ENCODE measurements at regions not wholly inside any gene's neighbourhood (a gene's known extent, or its start where the extent isn't known, plus 50 kb on each side); places are given as distances from the start of the nearest gene placed in this dataset.

- ATAC-seq (no peak), DNase-seq (ENCODE audit: low spot score) (no peak), FAIRE-seq (no peak)
- ChIA-PET POLR2A (interaction anchor here (1.7 to 18.0 kb wide), 3 partner anchors 9 to 187 kb away, joined by 5 to 763 read pairs (median 724); no protein-coding TSS in a partner anchor), CTCF (ENCODE audit: low intra/inter-chr PET ratio, low total read pairs) (no interaction called here)
- no peak overlapping the region for H2AFZ ChIP-seq (ENCODE audit: low read length)
- in situ Hi-C loops (cut with HindIII; ENCODE audit: extremely low pct_ligation_motif_present, low pct_unique_long_range_greater_than_20kb) (no loop called here), intact Hi-C loops (cut with micrococcal nuclease; ENCODE audit: unreplicated experiment) (no loop called here)
- no peaks in the 10 kb centered on the region for H4K20me1 ChIP-seq (ENCODE audit: insufficient read depth, low read length)
- H3K4me3 ChIP-seq (replicated peaks in 1 of 3; ENCODE audit: insufficient read depth in 1 of 3, low read depth in 2 of 3, low read length in 3 of 3), result no peak overlapping the region
- peaks cover 77% of the 10 kb centered on the region for H3K4me1 ChIP-seq (ENCODE audit: insufficient read depth, low read length)
- no peaks in the 10 kb centered on the region for H3K27me3 ChIP-seq (ENCODE audit: control insufficient read depth in 1 of 2, insufficient read depth in 2 of 2, low read length in 2 of 2)
- H3K79me2 ChIP-seq (ENCODE audit: insufficient read depth, low read length), result no peaks in the 10 kb centered on the region
- H3K9me3 ChIP-seq (ENCODE audit: low read length), result no peaks in the 10 kb centered on the region
- no peak overlapping the region for H3K9ac ChIP-seq (ENCODE audit: insufficient read depth, low read depth, low read length)
- no peaks in the 10 kb centered on the region for H3K36me3 ChIP-seq (replicated peaks in 1 of 2; ENCODE audit: control insufficient read depth in 1 of 2, insufficient read depth in 2 of 2, low read length in 2 of 2)
- no peak overlapping the region for H3K4me2 ChIP-seq (ENCODE audit: low read depth, low read length)
- no TSS peak for BruUV-seq (replicated peaks)
- H3K27ac ChIP-seq (ENCODE audit: extremely low read length, insufficient read depth, low read length), result no peak overlapping the region
- 90% methylated on average over 12 of the region's 12 CpGs for WGBS (ENCODE audit: low lambda C conversion rate)
- TF ChIP-seq ZNF143 (CRISPR knock-in tag; IDR thresholded peaks at IDR 0.05), result no peak
- TF ChIP-seq ZBTB2 (CRISPR knock-in tag; IDR thresholded peaks at IDR 0.05; ENCODE audit: low read depth), result no peak
- TF ChIP-seq SSRP1 (CRISPR knock-in tag; IDR thresholded peaks at IDR 0.05), result no peak
- TF ChIP-seq TGIF2 (CRISPR knock-in tag; IDR thresholded peaks at IDR 0.05), result no peak
- no peak for TF ChIP-seq RORA (CRISPR knock-in tag; IDR thresholded peaks at IDR 0.05)
- TF ChIP-seq ZZZ3 (CRISPR knock-in tag; IDR thresholded peaks at IDR 0.05; ENCODE audit: borderline replicate concordance), result no peak
- TF ChIP-seq SNAPC5 (CRISPR knock-in tag; IDR thresholded peaks at IDR 0.05; ENCODE audit: borderline replicate concordance), result no peak
- TF ChIP-seq TFDP2 (CRISPR knock-in tag; IDR thresholded peaks at IDR 0.05), result no peak
- TF ChIP-seq ZNF644 (CRISPR knock-in tag; IDR thresholded peaks at IDR 0.05; ENCODE audit: low read depth), result no peak
- no peak for TF ChIP-seq NFE2 (CRISPR knock-in tag; IDR thresholded peaks at IDR 0.05)
- no peak for TF ChIP-seq TAF15 (IDR thresholded peaks at IDR 0.05; ENCODE audit: low read depth, low read length, poor library complexity, severe bottlenecking)
- TF ChIP-seq MEIS1 (CRISPR knock-in tag; IDR thresholded peaks at IDR 0.05; ENCODE audit: borderline replicate concordance), result 0 out of 2 replicates have a peak, but pooled peaks have one; percentile 26
- TF ChIP-seq, protein P1, sequence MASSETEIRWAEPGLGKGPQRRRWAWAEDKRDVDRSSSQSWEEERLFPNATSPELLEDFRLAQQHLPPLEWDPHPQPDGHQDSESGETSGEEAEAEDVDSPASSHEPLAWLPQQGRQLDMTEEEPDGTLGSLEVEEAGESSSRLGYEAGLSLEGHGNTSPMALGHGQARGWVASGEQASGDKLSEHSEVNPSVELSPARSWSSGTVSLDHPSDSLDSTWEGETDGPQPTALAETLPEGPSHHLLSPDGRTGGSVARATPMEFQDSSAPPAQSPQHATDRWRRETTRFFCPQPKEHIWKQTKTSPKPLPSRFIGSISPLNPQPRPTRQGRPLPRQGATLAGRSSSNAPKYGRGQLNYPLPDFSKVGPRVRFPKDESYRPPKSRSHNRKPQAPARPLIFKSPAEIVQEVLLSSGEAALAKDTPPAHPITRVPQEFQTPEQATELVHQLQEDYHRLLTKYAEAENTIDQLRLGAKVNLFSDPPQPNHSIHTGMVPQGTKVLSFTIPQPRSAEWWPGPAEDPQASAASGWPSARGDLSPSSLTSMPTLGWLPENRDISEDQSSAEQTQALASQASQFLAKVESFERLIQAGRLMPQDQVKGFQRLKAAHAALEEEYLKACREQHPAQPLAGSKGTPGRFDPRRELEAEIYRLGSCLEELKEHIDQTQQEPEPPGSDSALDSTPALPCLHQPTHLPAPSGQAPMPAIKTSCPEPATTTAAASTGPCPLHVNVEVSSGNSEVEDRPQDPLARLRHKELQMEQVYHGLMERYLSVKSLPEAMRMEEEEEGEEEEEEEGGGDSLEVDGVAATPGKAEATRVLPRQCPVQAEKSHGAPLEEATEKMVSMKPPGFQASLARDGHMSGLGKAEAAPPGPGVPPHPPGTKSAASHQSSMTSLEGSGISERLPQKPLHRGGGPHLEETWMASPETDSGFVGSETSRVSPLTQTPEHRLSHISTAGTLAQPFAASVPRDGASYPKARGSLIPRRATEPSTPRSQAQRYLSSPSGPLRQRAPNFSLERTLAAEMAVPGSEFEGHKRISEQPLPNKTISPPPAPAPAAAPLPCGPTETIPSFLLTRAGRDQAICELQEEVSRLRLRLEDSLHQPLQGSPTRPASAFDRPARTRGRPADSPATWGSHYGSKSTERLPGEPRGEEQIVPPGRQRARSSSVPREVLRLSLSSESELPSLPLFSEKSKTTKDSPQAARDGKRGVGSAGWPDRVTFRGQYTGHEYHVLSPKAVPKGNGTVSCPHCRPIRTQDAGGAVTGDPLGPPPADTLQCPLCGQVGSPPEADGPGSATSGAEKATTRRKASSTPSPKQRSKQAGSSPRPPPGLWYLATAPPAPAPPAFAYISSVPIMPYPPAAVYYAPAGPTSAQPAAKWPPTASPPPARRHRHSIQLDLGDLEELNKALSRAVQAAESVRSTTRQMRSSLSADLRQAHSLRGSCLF (CRISPR knock-in tag; IDR thresholded peaks at IDR 0.05; ENCODE audit: borderline replicate concordance), result no peak
- TF ChIP-seq HMGA1 (CRISPR knock-in tag; conservative IDR thresholded peaks at IDR 0.05), result no peak
- TF ChIP-seq MXI1 (IDR thresholded peaks at IDR 0.05; ENCODE audit: borderline replicate concordance, low read depth, low read length), result no peak
These were observed 99.1 kb downstream of the SNX5 start for GRCh38 chr20:17869295-17869994.

Data from HepG2 (cell line).